ENCODE measurements at regions not wholly inside any gene's neighbourhood (a gene's known extent, or its start where the extent isn't known, plus 50 kb on each side); places are given as distances from the start of the nearest gene placed in this dataset.

DNA sequence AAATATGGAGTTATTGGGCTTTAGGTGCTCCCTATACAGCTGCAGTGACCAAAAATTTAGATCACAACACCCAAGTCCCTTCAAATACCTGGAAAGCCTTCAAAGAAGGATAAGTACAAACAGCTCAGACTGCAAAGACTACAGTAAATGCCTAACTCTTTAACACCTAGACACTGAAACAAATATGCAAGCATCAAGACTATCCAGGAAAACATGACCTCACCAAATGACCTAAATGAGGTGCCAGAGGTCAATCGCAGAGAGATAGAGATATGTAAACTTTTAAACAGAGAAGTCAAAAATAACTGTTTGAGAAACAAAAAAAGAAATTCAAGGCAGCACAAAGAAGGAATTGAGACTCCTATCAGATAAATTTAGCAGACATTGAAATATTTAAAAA lies 753.8 kb upstream of the B3GALT2 start:
- no peaks in the 10 kb centered on the region for H3K27me3 ChIP-seq (ENCODE audit: insufficient read depth, poor library complexity, severe bottlenecking)
- DNase-seq (ENCODE audit: low spot score) (no peak), ATAC-seq (ENCODE audit: low read depth) (no peak)
- H3K4me1 ChIP-seq (ENCODE audit: insufficient read depth, poor library complexity, severe bottlenecking) = no peaks in the 10 kb centered on the region
- TF ChIP-seq, protein P1, sequence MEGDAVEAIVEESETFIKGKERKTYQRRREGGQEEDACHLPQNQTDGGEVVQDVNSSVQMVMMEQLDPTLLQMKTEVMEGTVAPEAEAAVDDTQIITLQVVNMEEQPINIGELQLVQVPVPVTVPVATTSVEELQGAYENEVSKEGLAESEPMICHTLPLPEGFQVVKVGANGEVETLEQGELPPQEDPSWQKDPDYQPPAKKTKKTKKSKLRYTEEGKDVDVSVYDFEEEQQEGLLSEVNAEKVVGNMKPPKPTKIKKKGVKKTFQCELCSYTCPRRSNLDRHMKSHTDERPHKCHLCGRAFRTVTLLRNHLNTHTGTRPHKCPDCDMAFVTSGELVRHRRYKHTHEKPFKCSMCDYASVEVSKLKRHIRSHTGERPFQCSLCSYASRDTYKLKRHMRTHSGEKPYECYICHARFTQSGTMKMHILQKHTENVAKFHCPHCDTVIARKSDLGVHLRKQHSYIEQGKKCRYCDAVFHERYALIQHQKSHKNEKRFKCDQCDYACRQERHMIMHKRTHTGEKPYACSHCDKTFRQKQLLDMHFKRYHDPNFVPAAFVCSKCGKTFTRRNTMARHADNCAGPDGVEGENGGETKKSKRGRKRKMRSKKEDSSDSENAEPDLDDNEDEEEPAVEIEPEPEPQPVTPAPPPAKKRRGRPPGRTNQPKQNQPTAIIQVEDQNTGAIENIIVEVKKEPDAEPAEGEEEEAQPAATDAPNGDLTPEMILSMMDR (IDR thresholded peaks at IDR 0.05; ENCODE audit: poor library complexity, severe bottlenecking) = no peak
- no peak overlapping the region for H3K4me3 ChIP-seq (ENCODE audit: severe bottlenecking)
- H3K36me3 ChIP-seq (ENCODE audit: low read depth) = no peaks in the 10 kb centered on the region
- H3K27ac ChIP-seq (ENCODE audit: poor library complexity, severe bottlenecking) = no peak overlapping the region
- H3K9me3 ChIP-seq (ENCODE audit: severe bottlenecking) = no peaks in the 10 kb centered on the region

DNA sequence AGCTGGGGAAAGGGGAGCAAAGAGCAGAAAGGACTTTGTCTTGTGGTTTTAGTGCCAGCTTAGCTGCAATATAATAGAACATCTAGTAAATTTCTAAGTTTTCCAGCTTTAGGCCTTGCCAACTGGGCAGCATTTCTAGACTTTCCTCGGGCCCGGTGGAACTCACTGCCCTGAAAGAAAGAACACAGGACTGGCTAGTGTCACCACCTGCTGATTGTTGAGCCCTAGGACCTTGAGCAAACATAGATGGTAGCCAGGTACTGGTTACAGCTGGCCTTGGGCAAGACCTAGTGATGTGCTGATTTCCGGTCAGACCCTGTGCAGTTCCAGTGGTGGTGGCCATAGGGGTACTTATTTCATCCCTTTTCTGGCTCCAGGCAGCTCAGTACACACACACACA lies 753.2 kb upstream of the B3GALT2 start:
- TF ChIP-seq, protein P1 (IDR thresholded peaks at IDR 0.05; ENCODE audit: poor library complexity, severe bottlenecking) = no peak
- no peaks in the 10 kb centered on the region for H3K36me3 ChIP-seq (ENCODE audit: low read depth)
- no peaks in the 10 kb centered on the region for H3K27me3 ChIP-seq (ENCODE audit: insufficient read depth, poor library complexity, severe bottlenecking)
- H3K9me3 ChIP-seq (ENCODE audit: severe bottlenecking) = no peaks in the 10 kb centered on the region
- H3K4me3 ChIP-seq (ENCODE audit: severe bottlenecking) = no peak overlapping the region
- DNase-seq (ENCODE audit: low spot score) (no peak), ATAC-seq (ENCODE audit: low read depth) (no peak)
- no peaks in the 10 kb centered on the region for H3K4me1 ChIP-seq (ENCODE audit: insufficient read depth, poor library complexity, severe bottlenecking)
- H3K27ac ChIP-seq (ENCODE audit: poor library complexity, severe bottlenecking) = no peak overlapping the region

DNA sequence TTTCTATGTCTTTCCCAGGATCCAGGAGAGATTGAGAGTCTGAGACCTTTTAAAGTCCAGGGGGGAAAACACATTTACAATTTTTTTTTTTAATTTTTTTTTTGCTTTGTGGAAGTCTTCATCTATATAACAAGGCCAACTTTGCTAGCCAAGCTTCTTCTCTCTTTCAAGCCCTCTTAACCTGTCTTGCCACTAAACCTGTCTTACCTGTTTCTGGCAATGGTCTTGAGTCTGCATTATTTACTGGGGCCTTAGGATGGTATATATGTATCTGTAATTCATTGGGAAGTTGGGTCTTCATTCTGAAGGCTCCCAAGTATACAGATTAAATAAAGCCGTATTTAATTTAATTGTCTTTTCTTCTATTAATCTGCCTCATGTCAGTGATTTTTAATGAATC lies 750.9 kb upstream of the B3GALT2 start:
- TF ChIP-seq, protein P1 (IDR thresholded peaks at IDR 0.05; ENCODE audit: poor library complexity, severe bottlenecking) = no peak
- no peak for ATAC-seq (ENCODE audit: low read depth)
- H3K4me3 ChIP-seq (ENCODE audit: severe bottlenecking) = no peak overlapping the region
- H3K9me3 ChIP-seq (ENCODE audit: severe bottlenecking) = no peaks in the 10 kb centered on the region
- no peaks in the 10 kb centered on the region for H3K27me3 ChIP-seq (ENCODE audit: insufficient read depth, poor library complexity, severe bottlenecking)
- H3K36me3 ChIP-seq (ENCODE audit: low read depth) = no peaks in the 10 kb centered on the region
- no peak overlapping the region for H3K27ac ChIP-seq (ENCODE audit: poor library complexity, severe bottlenecking)
- H3K4me1 ChIP-seq (ENCODE audit: insufficient read depth, poor library complexity, severe bottlenecking) = no peaks in the 10 kb centered on the region
- no peak for DNase-seq (ENCODE audit: low spot score)

DNA sequence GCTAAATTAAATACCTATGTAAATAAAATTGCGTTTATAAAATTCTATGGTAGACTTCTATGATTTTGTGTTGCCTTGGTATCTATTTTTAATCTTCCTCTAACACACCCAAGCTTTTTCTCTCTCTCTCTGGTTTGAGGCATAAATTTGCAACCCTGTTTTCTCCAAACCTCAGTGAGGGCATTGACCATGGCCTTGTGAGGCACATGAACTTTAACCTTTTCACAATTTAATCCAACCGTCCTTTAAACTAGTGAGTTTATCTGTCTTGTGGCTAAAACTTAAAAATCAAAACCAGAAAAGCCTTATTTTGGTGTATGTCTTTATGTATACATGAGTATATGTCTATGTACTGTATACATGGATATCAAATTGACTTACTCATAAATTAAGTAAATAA lies 746.6 kb upstream of the B3GALT2 start:
- no peaks in the 10 kb centered on the region for H3K9me3 ChIP-seq (ENCODE audit: severe bottlenecking)
- H3K4me3 ChIP-seq (ENCODE audit: severe bottlenecking) = no peak overlapping the region
- no peak overlapping the region for H3K27ac ChIP-seq (ENCODE audit: poor library complexity, severe bottlenecking)
- DNase-seq (ENCODE audit: low spot score) = no peak
- H3K4me1 ChIP-seq (ENCODE audit: insufficient read depth, poor library complexity, severe bottlenecking) = no peaks in the 10 kb centered on the region
- TF ChIP-seq, protein P1 (IDR thresholded peaks at IDR 0.05; ENCODE audit: poor library complexity, severe bottlenecking) = no peak
- no peaks in the 10 kb centered on the region for H3K36me3 ChIP-seq (ENCODE audit: low read depth)
- ATAC-seq (ENCODE audit: low read depth) = no peak
- no peaks in the 10 kb centered on the region for H3K27me3 ChIP-seq (ENCODE audit: insufficient read depth, poor library complexity, severe bottlenecking)

DNA sequence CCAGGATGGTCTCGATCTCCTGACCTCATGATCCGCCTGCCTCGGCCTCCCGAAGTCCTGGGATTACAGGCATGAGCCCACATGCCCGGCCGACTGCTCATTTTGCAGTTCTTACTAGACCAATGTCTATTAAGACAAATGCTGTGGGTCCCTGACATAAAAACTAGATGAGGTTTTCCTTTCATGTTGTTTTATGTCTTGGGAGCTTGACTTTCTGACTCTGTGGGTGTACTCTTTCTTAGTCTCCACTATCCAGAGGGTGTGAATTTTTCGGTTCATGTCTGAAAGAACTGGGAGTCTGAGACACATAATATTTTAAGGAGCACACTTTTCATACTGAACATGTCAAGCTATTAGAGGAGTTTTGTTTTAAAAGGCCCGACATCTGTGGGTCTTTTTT lies 744.9 kb upstream of the B3GALT2 start:
- no peak overlapping the region for H3K27ac ChIP-seq (ENCODE audit: poor library complexity, severe bottlenecking)
- H3K9me3 ChIP-seq (ENCODE audit: severe bottlenecking) = no peaks in the 10 kb centered on the region
- H3K4me1 ChIP-seq (ENCODE audit: insufficient read depth, poor library complexity, severe bottlenecking) = no peaks in the 10 kb centered on the region
- DNase-seq (ENCODE audit: low spot score) (no peak), ATAC-seq (ENCODE audit: low read depth) (no peak)
- no peak overlapping the region for H3K4me3 ChIP-seq (ENCODE audit: severe bottlenecking)
- no peaks in the 10 kb centered on the region for H3K36me3 ChIP-seq (ENCODE audit: low read depth)
- TF ChIP-seq, protein P1 (IDR thresholded peaks at IDR 0.05; ENCODE audit: poor library complexity, severe bottlenecking) = no peak
- H3K27me3 ChIP-seq (ENCODE audit: insufficient read depth, poor library complexity, severe bottlenecking) = no peaks in the 10 kb centered on the region

Measured in RWPE2 (cell line).